ENCODE measurements at regions not wholly inside any gene's neighbourhood (a gene's known extent, or its start where the extent isn't known, plus 50 kb on each side); places are given as distances from the start of the nearest gene placed in this dataset.

- TF ChIP-seq CTCF (IDR thresholded peaks at IDR 0.05) (no peak), POLR2A (IDR thresholded peaks at IDR 0.05) (no peak)
Observed at GRCh38 chr11:15674756-15675155, 560.0 kb downstream of the INSC start.
